ENCODE measurements at regions not wholly inside any gene's neighbourhood (a gene's known extent, or its start where the extent isn't known, plus 50 kb on each side); places are given as distances from the start of the nearest gene placed in this dataset.

- TF ChIP-seq CTCF (IDR thresholded peaks at IDR 0.05), result no peak
- TF ChIP-seq SIN3A (IDR thresholded peaks at IDR 0.05; ENCODE audit: borderline replicate concordance, insufficient read depth, low read depth, low read length), result no peak
- no peak for TF ChIP-seq TCF7L2 (IDR thresholded peaks at IDR 0.05; ENCODE audit: low read depth, low read length)
- peaks cover 14% of the 10 kb centered on the region for H3K27me3 ChIP-seq (ENCODE audit: control insufficient read depth, insufficient read depth, low read length)
- no TSS peak for BruUV-seq (replicated peaks)
- POLR2A ChIA-PET, result interaction anchor here (0.6 kb wide), 1 partner anchor 1671 kb away, joined by 5 read pairs; no protein-coding TSS in a partner anchor
- no peak overlapping the region for H3K4me3 ChIP-seq (ENCODE audit: low read depth in 2 of 2, low read length in 2 of 2)
- no peaks in the 10 kb centered on the region for H3K4me1 ChIP-seq (ENCODE audit: control insufficient read depth, insufficient read depth, low read length)
- intact Hi-C loops (cut with micrococcal nuclease; ENCODE audit: unreplicated experiment) (no loop called here), in situ Hi-C loops (cut with HindIII; ENCODE audit: low pct_unique_long_range_greater_than_20kb, low sequenced_read_pairs) (no loop called here)
- H3K9me3 ChIP-seq (ENCODE audit: control insufficient read depth, insufficient read depth, low read depth, low read length), result no peaks in the 10 kb centered on the region
- DNase-seq (ENCODE audit: low read depth, low spot score) (no peak), ATAC-seq (no peak)
- H3K36me3 ChIP-seq (ENCODE audit: control insufficient read depth, insufficient read depth, low read length), result no peaks in the 10 kb centered on the region
- H3K27ac ChIP-seq (ENCODE audit: low read length), result no peak overlapping the region
- CTCF ChIA-PET, result no interaction called here
These were observed 80.6 kb upstream of the E2F8 start for GRCh38 chr11:19321351-19321750.

- no peaks in the 10 kb centered on the region for H3K36me3 ChIP-seq (ENCODE audit: control insufficient read depth, insufficient read depth, low read length)
- peaks cover 14% of the 10 kb centered on the region for H3K27me3 ChIP-seq (ENCODE audit: control insufficient read depth, insufficient read depth, low read length)
- TF ChIP-seq SIN3A (IDR thresholded peaks at IDR 0.05; ENCODE audit: borderline replicate concordance, insufficient read depth, low read depth, low read length) (no peak), TCF7L2 (IDR thresholded peaks at IDR 0.05; ENCODE audit: low read depth, low read length) (no peak), CTCF (IDR thresholded peaks at IDR 0.05) (no peak), REST (IDR thresholded peaks at IDR 0.05; ENCODE audit: insufficient read depth in 1 of 2, low read depth in 2 of 2, low read length in 1 of 2) (no peak)
- in situ Hi-C loops (cut with HindIII; ENCODE audit: low pct_unique_long_range_greater_than_20kb, low sequenced_read_pairs) (no loop called here), intact Hi-C loops (cut with micrococcal nuclease; ENCODE audit: unreplicated experiment) (no loop called here)
- BruUV-seq (replicated peaks), result no TSS peak
- no peak overlapping the region for H3K27ac ChIP-seq (ENCODE audit: low read length)
- DNase-seq (ENCODE audit: low read depth, low spot score) (no peak), ATAC-seq (no peak)
- ChIA-PET POLR2A (interaction anchor here (0.6 kb wide), 1 partner anchor 1672 kb away, joined by 5 read pairs; no protein-coding TSS in a partner anchor), CTCF (interaction anchor here (0.7 kb wide), 1 partner anchor 527 kb away, joined by 10 read pairs; no protein-coding TSS in a partner anchor)
- no peak overlapping the region for H3K4me3 ChIP-seq (ENCODE audit: low read depth in 2 of 2, low read length in 2 of 2)
- H3K4me1 ChIP-seq (ENCODE audit: control insufficient read depth, insufficient read depth, low read length), result no peaks in the 10 kb centered on the region
- no peaks in the 10 kb centered on the region for H3K9me3 ChIP-seq (ENCODE audit: control insufficient read depth, insufficient read depth, low read depth, low read length)
These were observed 80.1 kb upstream of the E2F8 start for GRCh38 chr11:19320827-19321226.

GRCh38 chr11:19316434-19316833 is 75.7 kb upstream of the E2F8 start:
- DNase-seq (ENCODE audit: low read depth, low spot score) (no peak), ATAC-seq (no peak)
- CTCF ChIA-PET, result no interaction called here
- no TSS peak for BruUV-seq (replicated peaks)
- POLR2A ChIA-PET, result no interaction called here
- TF ChIP-seq SIN3A (IDR thresholded peaks at IDR 0.05; ENCODE audit: borderline replicate concordance, insufficient read depth, low read depth, low read length) (no peak), TCF7L2 (IDR thresholded peaks at IDR 0.05; ENCODE audit: low read depth, low read length) (no peak), CTCF (IDR thresholded peaks at IDR 0.05) (no peak), POLR2AphosphoS5 (IDR thresholded peaks at IDR 0.05; ENCODE audit: low read depth, low read length) (no peak), REST (IDR thresholded peaks at IDR 0.05; ENCODE audit: insufficient read depth in 1 of 2, low read depth in 2 of 2, low read length in 1 of 2) (no peak)
- Histone ChIP-seq H3K9me3 (ENCODE audit: control insufficient read depth, insufficient read depth, low read depth, low read length) (no peaks in the 10 kb centered on the region), H3K27me3 (ENCODE audit: control insufficient read depth, insufficient read depth, low read length) (peaks cover 10% of the 10 kb centered on the region), H3K27ac (ENCODE audit: low read length) (no peak overlapping the region), H3K36me3 (ENCODE audit: control insufficient read depth, insufficient read depth, low read length) (no peaks in the 10 kb centered on the region), H3K4me1 (ENCODE audit: control insufficient read depth, insufficient read depth, low read length) (no peaks in the 10 kb centered on the region), H3K4me3 (ENCODE audit: low read depth in 2 of 2, low read length in 2 of 2) (no peak overlapping the region)
- intact Hi-C loops (cut with micrococcal nuclease; ENCODE audit: unreplicated experiment) (no loop called here), in situ Hi-C loops (cut with HindIII; ENCODE audit: low pct_unique_long_range_greater_than_20kb, low sequenced_read_pairs) (no loop called here)
